ENCODE measurements at regions not wholly inside any gene's neighbourhood (a gene's known extent, or its start where the extent isn't known, plus 50 kb on each side); places are given as distances from the start of the nearest gene placed in this dataset.

DNA sequence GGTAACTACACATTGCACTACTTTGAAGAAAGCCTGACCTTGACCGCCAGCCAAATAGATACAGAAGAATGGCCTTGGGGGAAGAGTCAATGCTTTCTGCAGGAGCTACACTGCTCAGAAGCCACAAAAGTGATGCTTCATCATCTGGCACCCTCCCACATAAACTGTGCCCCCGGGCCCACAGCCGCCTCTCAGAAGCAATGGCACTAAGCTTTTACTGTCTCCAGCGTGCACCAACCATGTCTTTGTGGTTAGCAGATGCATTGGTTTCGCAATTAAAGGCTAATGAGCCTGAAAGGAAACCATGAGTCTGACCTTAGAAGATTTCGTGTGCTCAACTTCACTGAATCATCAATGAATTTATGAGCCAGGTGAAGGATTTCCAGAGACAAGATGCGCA lies 209.4 kb upstream of the TRIB2 start:
- ChIA-PET CTCF (no interaction called here), POLR2A (no interaction called here)
- DNase-seq (ENCODE audit: low read depth, low spot score) (no peak), FAIRE-seq (no peak)
- Histone ChIP-seq H3K27me3 (ENCODE audit: control insufficient read depth in 2 of 2, insufficient read depth in 2 of 2, low read length in 2 of 2) (no peaks in the 10 kb centered on the region), H3K79me2 (ENCODE audit: control insufficient read depth, insufficient read depth, low read length) (no peaks in the 10 kb centered on the region), H3K4me3 (replicated peaks in 1 of 3; ENCODE audit: insufficient read depth in 1 of 3, low read depth in 1 of 3, low read length in 3 of 3) (no peak overlapping the region), H3K36me3 (ENCODE audit: control insufficient read depth in 2 of 2, extremely low read depth in 1 of 2, insufficient read depth in 2 of 2, low read length in 2 of 2) (no peaks in the 10 kb centered on the region), H3K4me2 (ENCODE audit: insufficient read depth, low read length) (no peak overlapping the region), H3K27ac (ENCODE audit: insufficient read depth, low read depth, low read length) (no peak overlapping the region), H3K4me1 (ENCODE audit: control insufficient read depth, extremely low read depth, insufficient read depth, low read length) (no peaks in the 10 kb centered on the region), H4K20me1 (replicated peaks; ENCODE audit: control insufficient read depth, extremely low read depth, insufficient read depth, low read length) (no peaks in the 10 kb centered on the region), H3K9ac (replicated peaks; ENCODE audit: extremely low read depth, insufficient read depth, low read length) (no peak overlapping the region), H3K9me1 (replicated peaks; ENCODE audit: control insufficient read depth, extremely low read depth, insufficient read depth, low read length) (no peaks in the 10 kb centered on the region), H3K9me3 (replicated peaks; ENCODE audit: control insufficient read depth, insufficient read depth, low read length) (no peaks in the 10 kb centered on the region), H2AFZ (ENCODE audit: low read depth, low read length) (no peak overlapping the region)
- dilution Hi-C loops (cut with MboI; ENCODE audit: extremely low pct_ligation_motif_present, low sequenced_read_pairs) (no loop called here), intact Hi-C loops (cut with micrococcal nuclease) (no loop called here)
- TF ChIP-seq, protein P1, sequence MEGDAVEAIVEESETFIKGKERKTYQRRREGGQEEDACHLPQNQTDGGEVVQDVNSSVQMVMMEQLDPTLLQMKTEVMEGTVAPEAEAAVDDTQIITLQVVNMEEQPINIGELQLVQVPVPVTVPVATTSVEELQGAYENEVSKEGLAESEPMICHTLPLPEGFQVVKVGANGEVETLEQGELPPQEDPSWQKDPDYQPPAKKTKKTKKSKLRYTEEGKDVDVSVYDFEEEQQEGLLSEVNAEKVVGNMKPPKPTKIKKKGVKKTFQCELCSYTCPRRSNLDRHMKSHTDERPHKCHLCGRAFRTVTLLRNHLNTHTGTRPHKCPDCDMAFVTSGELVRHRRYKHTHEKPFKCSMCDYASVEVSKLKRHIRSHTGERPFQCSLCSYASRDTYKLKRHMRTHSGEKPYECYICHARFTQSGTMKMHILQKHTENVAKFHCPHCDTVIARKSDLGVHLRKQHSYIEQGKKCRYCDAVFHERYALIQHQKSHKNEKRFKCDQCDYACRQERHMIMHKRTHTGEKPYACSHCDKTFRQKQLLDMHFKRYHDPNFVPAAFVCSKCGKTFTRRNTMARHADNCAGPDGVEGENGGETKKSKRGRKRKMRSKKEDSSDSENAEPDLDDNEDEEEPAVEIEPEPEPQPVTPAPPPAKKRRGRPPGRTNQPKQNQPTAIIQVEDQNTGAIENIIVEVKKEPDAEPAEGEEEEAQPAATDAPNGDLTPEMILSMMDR (IDR thresholded peaks at IDR 0.05; ENCODE audit: extremely low read depth in 1 of 2, insufficient read depth in 1 of 2, low read depth in 1 of 2, low read length in 2 of 2): no peak
- no peak for TF ChIP-seq MYC (IDR thresholded peaks at IDR 0.05; ENCODE audit: low read depth, low read length)
- TF ChIP-seq JUN (IDR thresholded peaks at IDR 0.05; ENCODE audit: borderline replicate concordance, insufficient read depth, insufficient read length, low read depth): no peak
- no peak for TF ChIP-seq GATA2 (IDR thresholded peaks at IDR 0.05; ENCODE audit: insufficient read depth, insufficient read length, low read depth, low read length)
- TF ChIP-seq, protein P2, sequence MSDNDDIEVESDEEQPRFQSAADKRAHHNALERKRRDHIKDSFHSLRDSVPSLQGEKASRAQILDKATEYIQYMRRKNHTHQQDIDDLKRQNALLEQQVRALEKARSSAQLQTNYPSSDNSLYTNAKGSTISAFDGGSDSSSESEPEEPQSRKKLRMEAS (IDR thresholded peaks at IDR 0.05; ENCODE audit: insufficient read depth, insufficient read length): no peak
- TF ChIP-seq EZH2 (IDR thresholded peaks at IDR 0.05; ENCODE audit: borderline replicate concordance, low read depth, low read length, severe bottlenecking): no peak
- TF ChIP-seq FOS (IDR thresholded peaks at IDR 0.05; ENCODE audit: borderline replicate concordance, insufficient read depth, low read length): no peak
- TF ChIP-seq POLR2A (IDR thresholded peaks at IDR 0.05; ENCODE audit: low read depth, low read length): no peak
- no peak for TF ChIP-seq POLR2AphosphoS5 (IDR thresholded peaks at IDR 0.05; ENCODE audit: insufficient read depth, low read depth, low read length)
- BruUV-seq (replicated peaks): no TSS peak

Data from endothelial cell of umbilical vein (primary cell).